GM03348 (cell line): ENCODE measurements at regions not wholly inside any gene's neighbourhood (a gene's known extent, or its start where the extent isn't known, plus 50 kb on each side); places are given as distances from the start of the nearest gene placed in this dataset.

Source experiments
- DNase-seq: peaks from one replicate; pipeline ENCODE4 v3.0.0; 2012; ENCODE audit warnings: low spot score

GRCh38 chr18:60134806-60135205 lies 235.0 kb downstream of the PMAIP1 start:
- DNase-seq: no peak

DNA sequence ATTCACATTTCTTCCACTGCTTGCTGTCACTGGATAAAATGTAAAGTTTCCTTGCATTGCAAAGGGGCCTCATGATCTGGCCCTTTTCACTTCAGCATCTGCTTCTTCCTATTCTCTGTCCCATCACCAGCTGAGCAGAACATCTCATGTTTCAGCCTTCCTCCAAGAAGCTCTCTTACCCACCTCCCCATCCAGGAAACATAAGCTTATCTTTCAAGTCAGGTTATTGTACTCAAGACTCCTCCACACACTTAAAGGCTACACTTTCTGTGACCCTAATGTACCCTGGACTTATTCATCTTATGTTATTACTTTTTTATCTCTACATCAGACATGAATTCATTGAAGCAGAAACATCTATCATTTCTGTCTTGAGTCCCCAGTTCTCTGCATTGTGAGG lies 230.5 kb downstream of the PMAIP1 start:
- no peak for DNase-seq

DNA sequence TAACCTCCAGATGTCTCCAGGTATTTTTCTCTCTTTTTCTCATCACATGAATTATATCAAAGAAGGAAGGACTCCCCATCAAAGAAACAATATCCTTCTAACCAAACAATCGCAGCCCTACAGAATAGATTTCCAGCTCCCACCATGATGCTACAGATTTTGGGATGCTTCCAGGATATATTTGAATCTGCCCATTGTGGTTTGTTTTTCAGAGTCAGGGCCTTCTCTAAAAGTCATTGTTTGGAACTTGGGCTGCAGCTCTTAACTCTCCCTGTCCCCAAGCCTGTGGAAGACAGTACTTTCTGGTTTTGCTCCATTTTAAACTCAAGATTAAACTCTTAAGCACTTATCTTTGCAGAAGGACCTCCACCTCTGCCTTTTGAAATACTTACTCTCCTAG lies 223.2 kb downstream of the PMAIP1 start:
- no peak for DNase-seq

- no peak for DNase-seq
These were observed 222.5 kb downstream of the PMAIP1 start for GRCh38 chr18:60122339-60122738.

GRCh38 chr18:60120231-60120750 lies 220.5 kb downstream of the PMAIP1 start:
- no peak for DNase-seq

DNA sequence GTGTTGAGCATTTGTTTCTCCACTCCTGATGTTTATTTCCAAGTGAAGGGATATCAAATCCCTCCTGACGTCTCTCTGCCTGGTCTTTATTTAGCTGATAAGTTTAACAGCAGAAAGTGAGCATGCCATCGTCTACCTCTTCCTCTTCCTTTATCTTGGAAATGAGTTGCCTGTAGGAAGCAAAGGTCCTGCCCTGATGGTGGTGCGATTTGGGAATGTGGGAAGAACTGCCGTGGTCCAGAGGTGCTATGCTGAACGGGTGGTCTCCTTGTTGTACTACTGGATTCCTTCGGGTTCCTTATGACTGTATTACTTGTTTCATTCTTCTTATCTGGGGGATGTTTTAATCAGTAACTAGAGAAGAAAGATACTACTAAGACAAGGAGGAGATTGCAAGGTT lies 217.5 kb downstream of the PMAIP1 start:
- no peak for DNase-seq

DNA sequence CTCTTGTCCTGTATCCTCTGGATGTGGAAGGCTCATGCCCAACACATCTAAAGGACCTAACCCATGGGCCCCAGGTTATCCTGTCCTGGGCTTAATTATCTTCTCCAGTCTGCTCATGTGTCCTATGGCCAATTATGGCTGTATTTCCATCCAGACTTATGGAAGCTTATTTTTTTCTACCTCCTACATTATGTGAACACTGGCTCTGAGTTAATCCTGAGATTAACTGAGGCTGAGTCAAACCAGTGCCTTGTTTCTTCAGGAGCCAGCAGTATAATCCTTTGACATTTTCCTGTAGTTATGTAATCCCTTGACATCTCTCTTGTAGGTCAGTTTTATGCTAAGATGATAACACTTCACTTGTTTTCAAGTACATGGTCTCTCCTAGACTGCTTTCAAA lies 213.6 kb downstream of the PMAIP1 start:
- no peak for DNase-seq

- no peak for DNase-seq
These were observed 212.6 kb downstream of the PMAIP1 start for GRCh38 chr18:60112369-60112768.

DNA sequence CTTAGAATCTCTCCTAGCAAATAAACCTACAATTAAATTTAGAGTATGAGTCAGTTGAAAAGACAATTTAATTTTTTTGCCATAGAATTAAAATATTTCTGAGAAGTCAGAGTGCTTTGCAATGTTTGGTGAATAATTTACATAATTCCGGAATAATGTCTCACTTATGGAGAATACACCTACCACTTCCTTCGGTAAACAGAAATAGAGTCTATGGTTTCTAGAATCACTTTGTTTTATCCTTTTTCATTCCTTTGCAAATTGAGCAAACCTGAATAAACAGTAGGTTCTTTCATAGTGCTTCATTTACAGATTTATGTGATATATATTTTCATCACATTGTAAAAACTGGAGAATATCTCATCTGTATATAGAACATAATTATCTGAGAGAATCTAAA lies 211.7 kb downstream of the PMAIP1 start:
- DNase-seq: no peak

GRCh38 chr18:60110836-60111235 lies 211.0 kb downstream of the PMAIP1 start:
- no peak for DNase-seq

DNA sequence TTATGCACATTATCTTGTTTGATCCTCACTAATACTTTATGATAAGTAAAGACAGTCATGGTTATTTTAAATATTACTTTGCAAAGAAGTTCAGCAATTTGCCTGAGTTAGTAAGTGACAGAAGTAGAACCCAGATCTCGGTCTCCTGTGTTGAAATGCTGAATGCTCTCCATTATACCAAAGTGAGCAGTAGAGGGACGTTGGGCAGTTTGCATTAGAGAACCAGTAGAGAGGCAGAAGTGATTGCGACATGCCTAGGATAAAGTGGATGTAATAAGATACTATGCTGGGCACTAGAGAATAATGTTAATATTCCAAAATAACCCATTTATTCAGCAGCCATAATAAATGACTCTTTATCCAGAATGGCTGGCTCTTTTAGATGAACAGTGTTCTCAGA lies 201.0 kb downstream of the PMAIP1 start:
- DNase-seq: no peak

GRCh38 chr18:60099709-60100108 lies 199.9 kb downstream of the PMAIP1 start:
- no peak for DNase-seq

GRCh38 chr18:60096428-60096827 lies 196.6 kb downstream of the PMAIP1 start:
- DNase-seq: no peak

DNA sequence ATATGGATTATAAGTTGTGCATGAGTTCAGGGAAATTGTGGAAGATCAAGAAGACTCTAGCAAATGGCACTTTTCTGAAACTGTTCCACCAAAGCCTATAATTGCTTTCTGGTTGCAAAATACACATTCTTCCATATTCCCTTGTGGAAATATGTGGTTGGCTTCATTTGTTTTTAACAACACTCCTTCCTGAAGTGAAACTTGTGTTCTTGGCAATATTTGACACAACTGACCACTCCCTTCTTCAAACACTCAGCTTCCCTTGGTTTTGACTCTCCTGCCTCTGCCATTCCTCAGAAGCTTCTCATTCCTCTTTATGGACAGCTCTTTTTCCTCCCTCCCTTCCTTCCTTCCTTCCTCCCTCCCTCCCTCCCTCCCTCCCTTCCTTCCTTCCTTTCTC lies 192.3 kb downstream of the PMAIP1 start:
- DNase-seq: peak; percentile 23

GRCh38 chr18:60090170-60090569 lies 190.4 kb downstream of the PMAIP1 start:
- no peak for DNase-seq

DNA sequence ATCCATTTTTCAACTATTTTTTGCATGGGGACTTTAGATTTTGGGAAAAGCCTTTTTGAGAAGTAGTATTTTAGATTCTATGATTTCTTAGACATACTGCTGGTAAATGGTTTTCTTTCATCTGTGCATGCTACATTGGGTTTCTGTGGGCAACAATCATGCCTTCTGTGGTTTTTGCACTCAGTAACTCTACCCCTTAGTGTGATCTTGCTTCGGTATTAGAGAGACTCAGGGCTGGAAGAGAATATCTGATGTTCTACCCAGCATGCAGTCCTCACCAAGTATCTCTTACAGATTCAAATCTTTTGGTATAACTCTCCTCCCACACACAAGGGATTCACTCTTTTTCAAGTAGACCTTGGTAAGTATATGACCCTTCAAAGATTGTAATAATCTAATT lies 183.0 kb downstream of the PMAIP1 start:
- DNase-seq: no peak

- DNase-seq: no peak
These were observed 182.5 kb downstream of the PMAIP1 start for GRCh38 chr18:60082282-60082681.

- DNase-seq: no peak
These were observed 175.7 kb downstream of the PMAIP1 start for GRCh38 chr18:60075477-60075876.

GRCh38 chr18:60070631-60071030 lies 170.8 kb downstream of the PMAIP1 start:
- no peak for DNase-seq

DNA sequence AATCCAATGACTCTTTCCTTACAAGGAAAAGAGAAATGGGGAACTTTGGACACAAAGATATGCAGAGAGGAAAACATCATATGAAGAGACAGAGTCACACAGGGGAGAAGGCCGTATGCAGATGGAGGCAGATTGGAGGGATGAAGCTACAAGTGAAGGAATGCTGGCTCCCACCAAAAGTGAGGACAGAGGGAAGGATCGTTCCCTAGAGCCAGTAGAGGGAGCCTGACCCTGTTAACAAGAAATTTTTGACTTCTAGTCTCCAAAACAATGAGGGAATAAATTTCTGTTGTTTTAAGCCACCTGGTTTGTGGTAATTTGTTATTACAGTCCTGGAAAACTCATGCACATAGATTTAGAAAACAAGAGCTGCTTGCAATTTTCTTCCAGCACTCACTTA lies 169.3 kb downstream of the PMAIP1 start:
- DNase-seq: no peak

DNA sequence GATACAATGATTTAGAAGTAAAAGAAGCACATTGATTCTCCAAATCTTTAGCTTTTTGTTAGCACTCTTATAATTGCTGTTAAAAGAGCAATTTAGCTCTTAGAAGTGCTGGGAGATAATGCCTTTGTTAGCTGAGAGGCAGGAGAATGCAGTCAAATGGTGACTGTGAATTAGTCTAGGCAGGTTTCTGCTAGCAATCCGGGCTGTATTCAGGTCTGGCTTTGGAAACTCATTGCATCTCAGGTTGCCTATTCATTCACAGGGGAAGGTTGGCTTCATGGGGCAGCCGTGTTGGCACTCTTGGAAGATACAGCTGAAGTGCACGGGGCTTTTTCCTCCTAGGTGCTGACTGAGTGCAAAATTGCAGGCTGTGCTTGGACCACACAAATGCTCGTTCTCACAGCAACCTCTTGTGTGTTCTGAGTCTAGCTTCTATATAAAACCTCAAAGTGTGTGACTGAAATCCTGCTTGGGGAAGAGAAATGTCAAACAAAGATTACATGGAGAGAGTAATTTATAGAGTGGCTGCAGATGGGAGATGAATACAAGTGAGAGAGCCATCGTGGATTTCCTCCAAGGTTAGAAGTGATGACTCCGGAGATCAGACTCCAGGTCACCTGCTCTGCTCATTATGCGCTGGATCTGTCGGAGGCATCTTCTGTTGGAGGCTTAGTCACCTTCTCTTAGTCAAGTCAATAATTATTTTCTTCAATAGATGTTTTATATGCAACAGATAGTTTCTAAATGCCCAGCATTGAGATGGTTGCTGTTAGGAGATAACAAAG lies 167.8 kb downstream of the PMAIP1 start:
- DNase-seq: no peak

GRCh38 chr18:60066219-60066975 lies 166.6 kb downstream of the PMAIP1 start:
- no peak for DNase-seq

DNA sequence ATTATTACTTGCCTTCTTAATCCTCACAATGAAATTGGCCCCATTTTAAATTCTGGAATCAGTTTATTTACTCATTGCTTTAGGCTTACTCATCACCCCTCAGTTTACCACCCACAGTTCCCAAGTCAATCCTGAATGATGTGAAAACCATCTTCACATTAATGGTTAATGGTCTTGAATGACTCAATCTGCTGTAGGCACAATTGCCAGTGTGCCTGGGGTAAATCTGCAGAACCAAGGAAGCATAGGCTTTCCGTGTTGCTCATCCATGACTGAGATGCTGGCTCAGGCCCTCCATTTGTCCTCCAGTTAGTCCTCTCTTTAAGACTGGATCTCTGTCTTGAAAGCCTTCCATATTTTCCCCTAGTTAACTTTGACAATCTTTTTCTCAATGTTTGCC lies 164.5 kb downstream of the PMAIP1 start:
- DNase-seq: no peak
